ENCODE measurements at regions not wholly inside any gene's neighbourhood (a gene's known extent, or its start where the extent isn't known, plus 50 kb on each side); places are given as distances from the start of the nearest gene placed in this dataset.

DNA sequence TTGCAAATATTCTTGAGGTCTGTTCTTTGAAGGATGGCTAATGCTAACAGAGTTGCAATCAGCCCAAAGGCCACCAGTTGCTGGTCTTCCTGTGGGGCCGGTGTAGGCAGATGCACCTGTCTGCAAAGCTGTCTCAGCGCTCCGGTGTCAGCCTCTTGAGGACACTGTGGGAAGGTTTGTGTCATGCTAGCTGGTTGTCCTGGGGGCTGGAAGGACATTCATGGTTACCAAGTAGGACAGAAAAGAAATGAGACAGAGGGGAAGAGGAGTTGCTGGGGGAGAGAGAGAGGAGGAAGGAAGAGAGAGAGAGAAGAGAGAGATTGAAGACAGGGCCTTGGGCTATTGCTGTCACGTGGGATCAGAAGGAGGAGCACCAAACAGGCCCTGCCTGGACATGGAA lies 639.6 kb upstream of the HS6ST1 start:
- intact Hi-C loops (cut with micrococcal nuclease) (no loop called here), dilution Hi-C loops (cut with MboI; ENCODE audit: extremely low pct_ligation_motif_present, low sequenced_read_pairs) (no loop called here)
- POLR2A ChIA-PET: no interaction called here
- no TSS peak for BruUV-seq (replicated peaks)
- Histone ChIP-seq H3K9me1 (replicated peaks; ENCODE audit: control insufficient read depth, extremely low read depth, insufficient read depth, low read length) (no peaks in the 10 kb centered on the region), H3K36me3 (ENCODE audit: control insufficient read depth in 2 of 2, extremely low read depth in 1 of 2, insufficient read depth in 2 of 2, low read length in 2 of 2) (no peaks in the 10 kb centered on the region), H3K4me1 (ENCODE audit: control insufficient read depth, extremely low read depth, insufficient read depth, low read length) (no peaks in the 10 kb centered on the region), H3K79me2 (ENCODE audit: control insufficient read depth, insufficient read depth, low read length) (no peaks in the 10 kb centered on the region), H2AFZ (ENCODE audit: low read depth, low read length) (no peak overlapping the region), H3K27me3 (ENCODE audit: control insufficient read depth in 2 of 2, insufficient read depth in 2 of 2, low read length in 2 of 2) (no peaks in the 10 kb centered on the region), H3K9me3 (replicated peaks; ENCODE audit: control insufficient read depth, insufficient read depth, low read length) (peaks cover 6% of the 10 kb centered on the region), H3K9ac (replicated peaks; ENCODE audit: extremely low read depth, insufficient read depth, low read length) (no peak overlapping the region), H3K4me3 (replicated peaks in 1 of 3; ENCODE audit: insufficient read depth in 1 of 3, low read depth in 1 of 3, low read length in 3 of 3) (no peak overlapping the region), H4K20me1 (replicated peaks; ENCODE audit: control insufficient read depth, extremely low read depth, insufficient read depth, low read length) (no peaks in the 10 kb centered on the region), H3K4me2 (ENCODE audit: insufficient read depth, low read length) (no peak overlapping the region), H3K27ac (ENCODE audit: insufficient read depth, low read depth, low read length) (no peak overlapping the region)
- TF ChIP-seq EZH2 (IDR thresholded peaks at IDR 0.05; ENCODE audit: borderline replicate concordance, low read depth, low read length, severe bottlenecking): no peak
- TF ChIP-seq JUN (IDR thresholded peaks at IDR 0.05; ENCODE audit: borderline replicate concordance, insufficient read depth, insufficient read length, low read depth): no peak
- TF ChIP-seq GATA2 (IDR thresholded peaks at IDR 0.05; ENCODE audit: insufficient read depth, insufficient read length, low read depth, low read length): no peak
- TF ChIP-seq MYC (IDR thresholded peaks at IDR 0.05; ENCODE audit: low read depth, low read length): no peak
- TF ChIP-seq FOS (IDR thresholded peaks at IDR 0.05; ENCODE audit: borderline replicate concordance, insufficient read depth, low read length): no peak
- no peak for TF ChIP-seq POLR2A (IDR thresholded peaks at IDR 0.05; ENCODE audit: low read depth, low read length)
- TF ChIP-seq, protein P1, sequence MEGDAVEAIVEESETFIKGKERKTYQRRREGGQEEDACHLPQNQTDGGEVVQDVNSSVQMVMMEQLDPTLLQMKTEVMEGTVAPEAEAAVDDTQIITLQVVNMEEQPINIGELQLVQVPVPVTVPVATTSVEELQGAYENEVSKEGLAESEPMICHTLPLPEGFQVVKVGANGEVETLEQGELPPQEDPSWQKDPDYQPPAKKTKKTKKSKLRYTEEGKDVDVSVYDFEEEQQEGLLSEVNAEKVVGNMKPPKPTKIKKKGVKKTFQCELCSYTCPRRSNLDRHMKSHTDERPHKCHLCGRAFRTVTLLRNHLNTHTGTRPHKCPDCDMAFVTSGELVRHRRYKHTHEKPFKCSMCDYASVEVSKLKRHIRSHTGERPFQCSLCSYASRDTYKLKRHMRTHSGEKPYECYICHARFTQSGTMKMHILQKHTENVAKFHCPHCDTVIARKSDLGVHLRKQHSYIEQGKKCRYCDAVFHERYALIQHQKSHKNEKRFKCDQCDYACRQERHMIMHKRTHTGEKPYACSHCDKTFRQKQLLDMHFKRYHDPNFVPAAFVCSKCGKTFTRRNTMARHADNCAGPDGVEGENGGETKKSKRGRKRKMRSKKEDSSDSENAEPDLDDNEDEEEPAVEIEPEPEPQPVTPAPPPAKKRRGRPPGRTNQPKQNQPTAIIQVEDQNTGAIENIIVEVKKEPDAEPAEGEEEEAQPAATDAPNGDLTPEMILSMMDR (IDR thresholded peaks at IDR 0.05; ENCODE audit: extremely low read depth in 1 of 2, insufficient read depth in 1 of 2, low read depth in 1 of 2, low read length in 2 of 2): no peak
- TF ChIP-seq, protein P2, sequence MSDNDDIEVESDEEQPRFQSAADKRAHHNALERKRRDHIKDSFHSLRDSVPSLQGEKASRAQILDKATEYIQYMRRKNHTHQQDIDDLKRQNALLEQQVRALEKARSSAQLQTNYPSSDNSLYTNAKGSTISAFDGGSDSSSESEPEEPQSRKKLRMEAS (IDR thresholded peaks at IDR 0.05; ENCODE audit: insufficient read depth, insufficient read length): no peak
- TF ChIP-seq POLR2AphosphoS5 (IDR thresholded peaks at IDR 0.05; ENCODE audit: insufficient read depth, low read depth, low read length): no peak
- DNase-seq (ENCODE audit: low read depth, low spot score): no peak
- no peak for FAIRE-seq
- CTCF ChIA-PET: no interaction called here
